NCI-H128 (cell line): ENCODE measurements at regions not wholly inside any gene's neighbourhood (a gene's known extent, or its start where the extent isn't known, plus 50 kb on each side); places are given as distances from the start of the nearest gene placed in this dataset.

Source experiments
- DNase-seq: peaks from one replicate; lab custom pipeline; 2025; ENCODE audit not compliant: unreplicated experiment; lab: John Stamatoyannopoulos, UW

- no peak for DNase-seq
Measured at GRCh38 chr22:27296091-27296675, 505.4 kb downstream of the MN1 start.

GRCh38 chr22:27297125-27297524, 504.4 kb downstream of the MN1 start:
- no peak for DNase-seq

GRCh38 chr22:27298332-27298731, 503.2 kb downstream of the MN1 start:
- no peak for DNase-seq

GRCh38 chr22:27298742-27299141, 502.8 kb downstream of the MN1 start:
- DNase-seq, result no peak

GRCh38 chr22:27299181-27300085, 502.1 kb downstream of the MN1 start:
- DNase-seq, result no peak

GRCh38 chr22:27300536-27301285, 500.8 kb downstream of the MN1 start:
- DNase-seq, result no peak

- DNase-seq, result no peak
Measured at GRCh38 chr22:27302501-27302900, 499.1 kb downstream of the MN1 start.

GRCh38 chr22:27303718-27304117, 497.8 kb downstream of the MN1 start:
- no peak for DNase-seq

GRCh38 chr22:27306771-27307170, 494.8 kb downstream of the MN1 start:
- no peak for DNase-seq

- DNase-seq, result no peak
Measured at GRCh38 chr22:27307545-27308247, 493.9 kb downstream of the MN1 start.

GRCh38 chr22:27308513-27308912, 493.0 kb downstream of the MN1 start:
- no peak for DNase-seq

- no peak for DNase-seq
Measured at GRCh38 chr22:27309697-27310096, 491.9 kb downstream of the MN1 start.

- DNase-seq, result no peak
Measured at GRCh38 chr22:27310966-27311697, 490.4 kb downstream of the MN1 start.

GRCh38 chr22:27311698-27312550, 489.6 kb downstream of the MN1 start:
- DNase-seq, result no peak

GRCh38 chr22:27312565-27312964, 489.0 kb downstream of the MN1 start:
- no peak for DNase-seq

- DNase-seq, result no peak
Measured at GRCh38 chr22:27312966-27313855, 488.3 kb downstream of the MN1 start.

GRCh38 chr22:27314276-27314807, 487.2 kb downstream of the MN1 start:
- DNase-seq, result no peak

GRCh38 chr22:27315833-27316232, 485.7 kb downstream of the MN1 start:
- no peak for DNase-seq
